HL-60 (cell line): ENCODE measurements at regions not wholly inside any gene's neighbourhood (a gene's known extent, or its start where the extent isn't known, plus 50 kb on each side); places are given as distances from the start of the nearest gene placed in this dataset.

Source experiments
- POLR2AphosphoS5 ChIP-seq: IDR thresholded peaks from 2 replicates; pipeline ENCODE4 v1.6.1; 2012; ENCODE audit warnings: low read depth
- TF ChIP-seq, protein P1 (sequence below): IDR thresholded peaks from one replicate; pipeline ENCODE4 v1.5.1; 2011; ENCODE audit warnings: low read length, control low read depth, inconsistent platforms; ENCODE audit not compliant: insufficient read depth
- TF ChIP-seq, protein P2 (sequence below): IDR thresholded peaks from 2 replicates; pipeline ENCODE4 v1.6.1; 2012; ENCODE audit warnings: low read depth; ENCODE audit not compliant: insufficient replicate concordance

DNA sequence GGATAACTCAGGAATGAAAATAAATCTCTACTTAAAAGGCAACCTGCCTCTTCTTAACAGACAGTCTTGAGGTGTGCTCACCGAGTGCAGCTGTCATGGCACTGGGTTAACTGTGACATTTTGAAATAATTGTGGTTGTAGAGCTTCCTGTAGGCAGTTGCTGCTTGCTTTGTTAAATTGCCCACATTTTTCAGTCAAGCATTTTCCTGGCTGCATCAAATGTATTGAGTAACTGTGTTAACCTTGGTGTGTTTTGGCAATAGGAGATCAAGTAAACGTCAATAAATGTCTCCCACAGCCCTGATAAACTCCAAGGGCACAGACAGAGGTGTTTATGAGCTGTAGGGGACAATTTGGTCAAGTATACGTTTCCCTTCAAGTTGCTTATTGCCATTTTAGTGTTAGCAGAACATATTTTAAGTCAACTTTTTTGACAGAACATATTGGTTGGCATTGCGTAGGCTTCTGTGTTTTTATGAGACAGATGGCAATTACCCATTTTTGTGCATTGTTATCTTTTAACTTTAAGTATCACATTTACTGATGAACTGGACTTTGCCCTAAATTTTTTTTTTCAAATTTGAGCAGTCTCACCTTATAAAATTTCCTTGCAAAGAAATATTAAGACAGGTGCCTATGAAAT, 527.4 kb downstream of the C4orf33 start:
- TF ChIP-seq, protein P1, sequence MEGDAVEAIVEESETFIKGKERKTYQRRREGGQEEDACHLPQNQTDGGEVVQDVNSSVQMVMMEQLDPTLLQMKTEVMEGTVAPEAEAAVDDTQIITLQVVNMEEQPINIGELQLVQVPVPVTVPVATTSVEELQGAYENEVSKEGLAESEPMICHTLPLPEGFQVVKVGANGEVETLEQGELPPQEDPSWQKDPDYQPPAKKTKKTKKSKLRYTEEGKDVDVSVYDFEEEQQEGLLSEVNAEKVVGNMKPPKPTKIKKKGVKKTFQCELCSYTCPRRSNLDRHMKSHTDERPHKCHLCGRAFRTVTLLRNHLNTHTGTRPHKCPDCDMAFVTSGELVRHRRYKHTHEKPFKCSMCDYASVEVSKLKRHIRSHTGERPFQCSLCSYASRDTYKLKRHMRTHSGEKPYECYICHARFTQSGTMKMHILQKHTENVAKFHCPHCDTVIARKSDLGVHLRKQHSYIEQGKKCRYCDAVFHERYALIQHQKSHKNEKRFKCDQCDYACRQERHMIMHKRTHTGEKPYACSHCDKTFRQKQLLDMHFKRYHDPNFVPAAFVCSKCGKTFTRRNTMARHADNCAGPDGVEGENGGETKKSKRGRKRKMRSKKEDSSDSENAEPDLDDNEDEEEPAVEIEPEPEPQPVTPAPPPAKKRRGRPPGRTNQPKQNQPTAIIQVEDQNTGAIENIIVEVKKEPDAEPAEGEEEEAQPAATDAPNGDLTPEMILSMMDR, result no peak
- peak; percentile 93 for TF ChIP-seq POLR2AphosphoS5
- TF ChIP-seq, protein P2, sequence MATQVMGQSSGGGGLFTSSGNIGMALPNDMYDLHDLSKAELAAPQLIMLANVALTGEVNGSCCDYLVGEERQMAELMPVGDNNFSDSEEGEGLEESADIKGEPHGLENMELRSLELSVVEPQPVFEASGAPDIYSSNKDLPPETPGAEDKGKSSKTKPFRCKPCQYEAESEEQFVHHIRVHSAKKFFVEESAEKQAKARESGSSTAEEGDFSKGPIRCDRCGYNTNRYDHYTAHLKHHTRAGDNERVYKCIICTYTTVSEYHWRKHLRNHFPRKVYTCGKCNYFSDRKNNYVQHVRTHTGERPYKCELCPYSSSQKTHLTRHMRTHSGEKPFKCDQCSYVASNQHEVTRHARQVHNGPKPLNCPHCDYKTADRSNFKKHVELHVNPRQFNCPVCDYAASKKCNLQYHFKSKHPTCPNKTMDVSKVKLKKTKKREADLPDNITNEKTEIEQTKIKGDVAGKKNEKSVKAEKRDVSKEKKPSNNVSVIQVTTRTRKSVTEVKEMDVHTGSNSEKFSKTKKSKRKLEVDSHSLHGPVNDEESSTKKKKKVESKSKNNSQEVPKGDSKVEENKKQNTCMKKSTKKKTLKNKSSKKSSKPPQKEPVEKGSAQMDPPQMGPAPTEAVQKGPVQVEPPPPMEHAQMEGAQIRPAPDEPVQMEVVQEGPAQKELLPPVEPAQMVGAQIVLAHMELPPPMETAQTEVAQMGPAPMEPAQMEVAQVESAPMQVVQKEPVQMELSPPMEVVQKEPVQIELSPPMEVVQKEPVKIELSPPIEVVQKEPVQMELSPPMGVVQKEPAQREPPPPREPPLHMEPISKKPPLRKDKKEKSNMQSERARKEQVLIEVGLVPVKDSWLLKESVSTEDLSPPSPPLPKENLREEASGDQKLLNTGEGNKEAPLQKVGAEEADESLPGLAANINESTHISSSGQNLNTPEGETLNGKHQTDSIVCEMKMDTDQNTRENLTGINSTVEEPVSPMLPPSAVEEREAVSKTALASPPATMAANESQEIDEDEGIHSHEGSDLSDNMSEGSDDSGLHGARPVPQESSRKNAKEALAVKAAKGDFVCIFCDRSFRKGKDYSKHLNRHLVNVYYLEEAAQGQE, result peak; percentile 26
